Keratinocyte (primary cell): ENCODE measurements at regions not wholly inside any gene's neighbourhood (a gene's known extent, or its start where the extent isn't known, plus 50 kb on each side); places are given as distances from the start of the nearest gene placed in this dataset.

Experiments
- CTCF ChIP-seq, 3 experiments: IDR thresholded peaks in 1 of 3; conservative IDR thresholded peaks in 1 of 3; optimal IDR thresholded peaks in 1 of 3; 2 replicates in 2 of 3; 3 replicates in 1 of 3; pipeline versions ENCODE3 to v1.5.1; 2011; ENCODE audit warnings: low read length in 3 of 3, mild to moderate bottlenecking in 3 of 3, moderate library complexity in 2 of 3, control low read depth in 1 of 3, inconsistent platforms in 1 of 3; ENCODE audit not compliant: insufficient read depth in 2 of 3; ENCODE audit errors: extremely low read depth in 1 of 3
- EZH2 ChIP-seq: IDR thresholded peaks from one replicate; pipeline ENCODE4 v1.6.1; 2012; ENCODE audit warnings: inconsistent platforms, mild to moderate bottlenecking, low read length, moderate library complexity

GRCh38 chr2:145460112-145460511 is 940.2 kb upstream of the ZEB2 start:
- TF ChIP-seq CTCF (optimal IDR thresholded peaks at IDR 0.05 in 1 of 3, IDR thresholded peaks at IDR 0.05 in 1 of 3, conservative IDR thresholded peaks at IDR 0.05 in 1 of 3; ENCODE audit: extremely low read depth in 1 of 3, insufficient read depth in 2 of 3, low read length in 3 of 3) (no peak), EZH2 (no peak)
